NCI-H1436 treated with DMSO at 0.1 percent for 48 hours (cell line): ENCODE measurements at regions not wholly inside any gene's neighbourhood (a gene's known extent, or its start where the extent isn't known, plus 50 kb on each side); places are given as distances from the start of the nearest gene placed in this dataset.

Experiments used
- DNase-seq: peaks from one replicate; lab custom pipeline; 2025; lab: John Stamatoyannopoulos, UW

DNA sequence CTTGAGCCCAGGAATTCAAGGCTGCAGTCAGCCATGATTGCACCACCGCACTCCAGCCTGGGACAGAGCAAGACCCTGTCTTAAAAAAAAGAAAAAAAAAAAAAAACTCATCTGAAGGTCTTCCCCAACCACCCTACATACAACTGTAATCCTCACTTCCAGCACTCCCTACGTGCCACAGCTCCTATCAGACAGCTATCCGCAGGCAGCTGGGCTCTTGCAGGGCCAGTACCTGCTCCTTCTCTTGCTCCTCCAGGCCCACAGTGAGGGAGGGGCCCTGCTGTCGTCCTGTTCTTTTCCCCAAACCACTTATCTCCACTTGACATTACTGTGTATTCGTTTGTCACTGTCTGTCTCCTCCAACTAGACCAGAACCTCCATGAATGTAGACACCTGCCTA is 156.1 kb upstream of the NECTIN1 start:
- DNase-seq = no peak

DNA sequence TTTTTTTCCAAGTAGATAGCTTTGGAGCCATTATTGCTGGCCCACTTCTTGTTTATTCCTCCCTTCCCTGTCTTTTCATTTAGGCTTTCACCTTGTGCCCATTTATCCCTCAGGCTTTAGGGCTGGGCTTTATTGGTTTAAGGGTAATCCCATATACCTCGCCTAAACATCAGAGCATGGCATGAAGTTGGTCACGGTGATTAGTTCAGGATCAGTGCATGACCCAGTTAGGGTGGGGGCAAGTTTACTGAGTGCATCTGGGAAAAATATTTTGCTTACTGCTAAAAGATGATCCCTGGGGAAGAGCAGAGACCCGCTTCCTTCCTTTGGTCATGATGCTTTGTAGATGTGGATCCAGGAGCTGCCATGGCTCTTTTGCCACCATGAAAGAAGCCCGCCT is 153.3 kb upstream of the NECTIN1 start:
- DNase-seq = no peak

DNA sequence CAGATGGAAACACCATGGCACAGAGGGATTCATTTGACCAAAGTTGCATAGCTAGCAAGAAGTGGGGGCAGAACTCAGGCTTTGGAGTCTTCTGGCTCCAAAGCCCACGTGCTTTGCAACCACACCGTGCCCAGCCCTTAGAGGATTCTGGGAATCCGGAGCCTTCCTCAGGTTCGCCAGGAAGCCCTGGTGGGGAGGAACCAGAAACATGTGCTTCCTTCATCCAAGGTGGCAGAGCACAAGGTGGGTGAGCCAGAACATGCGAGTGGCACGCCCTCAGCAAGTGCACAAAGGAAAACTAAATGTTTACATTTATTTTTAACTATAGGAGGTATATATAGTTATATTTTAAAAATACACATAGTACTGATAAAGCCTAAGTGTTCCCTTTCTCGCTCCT is 151.9 kb upstream of the NECTIN1 start:
- no peak for DNase-seq

DNA sequence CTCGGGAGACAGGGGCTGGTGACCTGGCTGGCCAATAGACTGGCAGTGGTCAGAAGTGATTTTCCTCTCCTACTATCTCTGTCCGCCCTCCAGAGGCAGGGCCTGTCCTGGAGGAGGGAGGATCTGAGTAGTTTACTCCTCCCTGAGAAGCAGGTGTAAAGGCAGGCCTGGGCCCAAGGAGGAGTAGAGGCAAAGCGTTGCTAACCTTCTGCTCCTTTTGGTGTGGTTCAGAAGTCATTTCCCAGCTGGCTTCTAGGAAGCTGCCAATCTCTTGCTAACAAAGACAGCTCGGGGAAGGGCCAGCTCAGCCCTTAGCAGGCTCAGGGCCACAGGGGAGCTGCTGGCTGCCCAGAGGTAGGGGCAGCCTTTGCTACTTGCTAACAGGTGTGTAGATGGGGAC is 151.1 kb upstream of the NECTIN1 start:
- no peak for DNase-seq

DNA sequence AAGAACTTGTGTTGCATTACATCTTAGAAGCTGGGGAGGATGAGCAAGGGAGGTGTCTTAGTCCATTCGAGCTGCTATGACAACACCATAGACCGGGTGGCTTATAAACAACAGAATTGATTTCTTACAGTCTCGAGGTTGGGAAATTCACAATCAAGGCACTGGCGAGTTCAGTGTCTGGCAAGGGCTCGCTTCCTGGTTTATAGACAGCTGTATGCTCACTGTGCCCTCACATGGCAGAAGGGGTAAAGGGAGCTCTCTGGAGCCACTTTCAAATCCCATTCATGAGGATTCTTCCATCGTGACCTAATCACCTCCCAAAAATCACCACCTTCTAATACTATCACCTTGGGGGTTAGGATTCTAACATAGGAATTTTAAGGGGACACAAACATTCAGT is 150.0 kb upstream of the NECTIN1 start:
- DNase-seq = no peak

DNA sequence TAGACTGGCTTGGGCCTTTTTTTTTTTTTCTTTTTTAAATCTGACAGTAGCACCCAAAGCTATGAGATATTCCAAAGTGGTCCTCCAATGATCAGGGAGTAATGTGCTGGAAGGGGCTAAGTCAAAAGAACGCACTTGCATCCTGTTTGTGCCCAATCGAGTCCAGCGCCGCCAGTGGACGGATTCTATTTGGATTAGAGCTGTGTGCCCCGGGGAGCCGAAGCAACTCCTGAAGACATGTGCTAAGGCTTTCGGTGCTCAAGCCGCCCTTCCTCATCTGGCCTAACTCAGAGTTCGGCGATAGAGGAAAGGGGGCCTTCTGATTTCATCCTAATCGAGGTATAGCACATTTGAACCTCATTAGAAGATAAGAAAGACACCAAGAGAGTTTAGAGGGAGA is 147.8 kb upstream of the NECTIN1 start:
- DNase-seq = no peak

DNA sequence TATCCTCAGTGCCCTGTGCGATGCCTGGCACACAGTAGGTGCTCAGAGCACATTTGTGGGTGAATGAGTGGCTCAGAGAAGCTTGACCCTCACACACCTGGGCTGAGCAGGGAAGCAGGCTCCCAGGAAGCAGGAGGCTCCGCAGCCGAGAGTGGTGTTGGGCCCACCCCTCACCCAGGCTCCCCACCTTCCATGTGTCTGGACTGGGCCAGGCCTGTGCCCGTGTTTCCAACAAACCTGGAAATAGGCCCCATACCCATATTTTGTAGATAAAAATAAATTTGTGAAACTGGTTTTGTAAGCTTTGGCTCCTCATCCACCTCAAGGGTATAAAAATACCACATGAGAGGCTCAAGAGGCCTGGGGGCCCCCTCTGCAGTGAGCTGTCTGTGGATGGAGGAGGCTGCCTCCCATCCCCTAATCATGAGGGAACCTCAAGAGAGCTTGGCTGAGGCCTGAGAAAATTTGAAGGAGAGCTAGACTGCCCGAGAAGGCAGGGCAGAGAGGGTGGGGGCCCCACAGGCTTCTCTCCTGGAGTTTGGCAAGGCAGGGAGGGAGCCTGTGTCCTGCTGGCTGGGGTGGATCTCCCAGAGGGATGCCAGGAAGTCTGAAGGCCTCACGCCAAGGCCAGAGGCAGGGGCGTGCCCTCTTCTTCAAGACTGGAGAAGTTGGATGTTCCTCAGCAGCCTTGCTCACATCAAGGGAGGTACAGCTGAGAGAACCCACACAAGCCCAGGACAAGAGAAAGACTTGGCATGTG is 147.0 kb upstream of the NECTIN1 start:
- DNase-seq = no peak

DNA sequence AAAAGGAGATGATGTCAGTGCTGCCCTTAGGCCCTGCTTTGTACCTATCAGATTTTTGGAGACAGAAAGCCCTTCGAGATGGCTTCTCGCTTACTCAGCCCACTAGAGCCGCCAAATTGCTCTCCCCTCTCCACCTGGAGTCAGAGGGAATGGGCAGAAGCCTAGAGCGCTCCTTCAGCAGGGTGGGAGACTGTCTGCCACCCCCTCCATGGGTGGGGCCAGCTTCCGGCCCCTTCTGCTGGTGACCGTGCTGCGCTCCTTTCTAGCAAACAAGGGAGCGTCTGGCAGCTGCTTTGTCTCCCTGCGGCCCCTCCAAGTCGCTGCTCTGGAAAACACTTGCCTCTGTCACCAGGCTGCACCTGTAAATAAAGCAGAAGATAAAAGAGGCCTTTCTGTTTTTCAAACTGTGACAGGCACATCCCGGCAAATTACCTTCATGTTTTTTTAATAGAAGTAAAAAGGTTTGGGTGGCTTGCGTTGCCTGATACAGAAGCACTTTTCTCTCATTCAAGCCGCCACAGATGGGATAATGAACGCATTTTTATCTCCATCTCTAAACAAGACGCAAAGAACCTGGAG is 145.7 kb upstream of the NECTIN1 start:
- DNase-seq = no peak

DNA sequence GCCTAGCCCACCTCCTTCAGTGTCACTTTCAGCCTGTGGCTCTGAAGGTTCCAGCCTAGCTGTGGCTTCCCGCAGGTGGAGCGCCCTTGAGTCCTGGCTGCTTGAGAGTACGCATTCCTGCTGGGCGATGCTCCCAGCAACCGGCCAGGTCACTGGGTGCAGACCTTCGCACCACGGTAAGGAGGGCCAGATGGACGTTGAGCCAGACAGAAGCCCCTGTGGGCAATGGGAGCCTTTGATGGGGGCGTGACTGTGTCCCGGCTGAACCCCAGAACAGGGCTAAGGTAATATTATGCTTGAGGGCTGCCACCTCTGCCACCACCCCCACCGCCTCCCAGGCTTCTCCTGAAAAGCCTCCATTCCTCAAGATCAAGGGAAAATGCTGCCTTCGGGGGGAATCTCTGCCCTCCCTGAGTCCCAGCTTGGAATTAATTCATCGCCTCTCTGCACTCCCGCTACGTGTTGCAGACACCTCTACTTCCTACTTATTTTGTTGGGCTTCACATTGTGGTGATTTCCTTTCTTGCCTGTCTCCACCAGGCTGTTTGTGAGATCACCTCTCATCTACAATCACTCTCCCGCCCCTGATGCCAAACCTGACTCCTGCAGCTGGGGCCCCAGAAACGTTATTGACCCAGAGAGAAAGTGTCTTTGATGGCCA is 144.9 kb upstream of the NECTIN1 start:
- no peak for DNase-seq

DNA sequence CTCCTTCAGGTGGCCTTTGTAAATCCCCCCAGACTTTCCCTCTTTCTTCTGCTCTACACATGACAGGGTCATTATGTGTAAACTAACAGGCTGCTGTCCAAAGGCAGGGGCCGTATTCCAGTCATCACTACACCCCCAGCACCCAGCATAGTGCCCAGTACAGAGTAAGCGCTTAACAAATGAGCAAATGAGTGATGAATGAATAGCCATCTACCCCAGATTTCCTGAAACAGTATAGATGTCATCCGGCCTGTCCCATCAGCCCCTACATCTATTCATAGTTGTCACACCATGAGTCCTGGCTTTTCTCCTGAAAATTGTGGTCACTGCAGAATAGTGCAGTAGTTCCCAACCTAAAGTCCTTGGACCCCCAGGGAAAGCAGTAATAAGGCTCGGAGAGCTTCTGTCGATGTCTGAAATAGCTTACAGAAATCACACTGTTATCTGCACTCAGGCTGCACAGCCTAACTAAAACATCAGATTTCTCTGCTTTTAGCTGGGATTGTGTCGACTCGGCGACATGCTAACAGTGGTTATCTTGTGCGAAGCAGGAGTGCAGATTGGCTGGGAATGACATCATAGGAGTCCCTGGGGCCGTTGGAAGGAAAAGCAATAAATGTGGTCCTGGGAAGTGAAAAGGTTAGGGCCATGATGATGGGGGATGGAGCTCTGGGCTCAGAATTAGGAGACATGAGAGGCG is 143.8 kb upstream of the NECTIN1 start:
- DNase-seq = no peak

DNA sequence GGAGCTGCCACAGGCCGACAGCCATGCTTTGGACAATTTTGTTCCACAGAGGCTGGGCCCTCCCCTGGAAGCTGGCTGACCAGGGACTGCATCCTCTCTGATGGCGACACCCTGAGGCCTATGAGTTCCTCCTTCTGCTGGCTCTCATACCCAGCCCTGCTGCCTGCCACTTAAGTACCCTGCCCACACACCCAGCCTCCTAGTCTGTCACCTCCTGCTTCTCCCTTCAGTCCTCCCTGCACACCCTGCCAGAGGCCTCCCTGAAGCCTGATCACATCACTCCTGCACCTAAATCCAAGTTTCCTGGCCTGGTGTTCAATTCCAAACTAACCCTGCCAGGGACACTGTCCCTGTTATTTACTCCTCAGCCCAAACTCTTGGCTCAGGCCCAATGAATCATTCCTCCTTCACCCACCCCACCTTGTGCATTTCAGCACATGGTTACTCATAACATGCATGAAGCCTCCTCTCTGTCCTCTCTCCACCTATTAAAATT is 136.7 kb upstream of the NECTIN1 start:
- no peak for DNase-seq

DNA sequence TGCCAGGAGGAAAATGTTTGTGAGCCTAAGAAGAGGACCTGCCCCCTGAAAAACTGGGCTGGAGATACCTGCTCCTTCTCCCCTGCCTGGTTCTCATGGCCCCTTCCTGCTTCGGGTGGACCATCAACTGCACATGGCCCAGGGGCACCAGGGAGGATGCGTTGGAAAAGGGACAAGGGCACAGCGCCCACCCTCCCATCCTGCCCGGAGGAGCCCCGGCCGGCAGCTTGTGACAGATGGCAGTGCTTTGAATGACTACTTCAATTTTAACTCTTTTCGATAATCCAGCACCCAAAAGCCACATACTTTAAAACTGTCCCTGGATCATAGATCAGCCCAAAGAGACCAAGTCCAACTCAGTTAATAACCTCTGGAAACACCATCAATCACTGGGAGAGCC is 135.8 kb upstream of the NECTIN1 start:
- DNase-seq = no peak

DNA sequence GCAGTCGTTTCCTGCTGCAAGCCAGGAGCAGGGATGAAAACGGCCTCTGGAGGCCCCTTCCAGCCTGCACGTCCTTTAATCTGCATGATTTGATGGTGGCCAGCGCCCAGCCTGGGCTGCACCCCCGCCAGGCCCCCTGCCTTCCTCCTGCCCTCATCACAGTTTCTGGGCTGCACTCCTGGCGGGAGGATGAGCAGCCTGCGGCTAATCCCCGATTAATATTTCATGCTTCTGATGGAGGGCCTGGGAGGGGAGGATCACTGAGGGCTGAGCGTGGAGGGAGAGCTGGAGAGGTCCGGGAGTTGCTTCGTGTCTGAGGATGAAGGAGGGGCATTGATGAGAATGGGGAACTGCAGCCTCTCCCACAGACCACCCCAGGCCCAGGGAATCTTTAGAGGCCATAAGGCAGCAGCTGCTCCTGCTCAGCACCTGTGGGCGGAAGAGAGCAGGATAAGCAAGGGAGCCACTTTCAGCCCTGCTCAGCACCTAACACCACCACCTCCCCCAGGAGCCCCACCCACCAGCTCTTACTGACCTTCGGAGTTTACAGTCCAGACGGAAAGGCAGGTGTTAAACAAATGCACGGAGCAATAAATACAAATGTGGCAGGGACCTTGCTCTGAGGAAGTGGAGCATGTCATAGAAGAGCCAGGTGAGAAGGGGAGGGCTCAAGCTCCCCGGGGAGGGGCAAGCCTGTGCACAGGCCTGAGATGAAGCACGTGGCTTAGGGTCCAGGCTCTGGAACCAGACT is 135.0 kb upstream of the NECTIN1 start:
- DNase-seq = no peak

DNA sequence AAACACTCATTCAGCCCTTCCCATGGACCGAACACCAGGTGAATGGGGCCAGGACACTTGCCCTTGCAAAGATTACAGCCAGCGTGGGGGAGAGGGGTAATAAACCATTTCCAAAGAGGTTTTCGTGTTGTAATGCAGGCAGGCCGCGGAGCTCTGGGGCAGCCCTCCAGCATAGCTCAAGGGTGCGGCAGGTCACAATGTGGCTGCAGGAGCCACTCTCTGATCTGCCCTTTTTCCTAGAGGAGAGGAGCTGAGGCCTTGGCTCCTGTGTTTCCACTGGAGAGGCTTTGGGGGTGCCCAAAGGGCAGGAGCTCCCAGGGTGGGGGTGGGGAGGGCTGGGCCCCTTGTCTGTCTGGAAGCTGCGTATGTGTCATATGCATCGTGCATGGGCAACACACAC is 134.2 kb upstream of the NECTIN1 start:
- DNase-seq = no peak

DNA sequence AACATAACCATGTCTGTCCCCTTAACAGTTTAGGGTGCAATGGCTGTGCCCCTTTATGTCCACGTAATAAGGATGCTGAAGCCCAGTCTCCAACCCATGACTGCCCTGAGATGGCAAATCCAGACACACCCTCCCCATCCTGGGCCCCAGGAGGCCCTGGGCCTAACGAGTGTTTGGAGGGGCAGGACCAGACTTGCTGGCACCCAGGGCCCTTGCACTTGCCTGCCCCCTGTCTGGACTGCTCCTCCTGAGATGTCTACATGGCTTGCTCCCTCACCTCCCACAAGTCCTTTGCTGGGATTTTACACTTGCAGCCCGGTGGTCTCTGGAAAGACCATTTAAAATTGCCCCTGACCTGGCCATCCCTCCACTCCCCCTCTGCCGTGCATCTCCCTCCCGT is 132.2 kb upstream of the NECTIN1 start:
- no peak for DNase-seq

DNA sequence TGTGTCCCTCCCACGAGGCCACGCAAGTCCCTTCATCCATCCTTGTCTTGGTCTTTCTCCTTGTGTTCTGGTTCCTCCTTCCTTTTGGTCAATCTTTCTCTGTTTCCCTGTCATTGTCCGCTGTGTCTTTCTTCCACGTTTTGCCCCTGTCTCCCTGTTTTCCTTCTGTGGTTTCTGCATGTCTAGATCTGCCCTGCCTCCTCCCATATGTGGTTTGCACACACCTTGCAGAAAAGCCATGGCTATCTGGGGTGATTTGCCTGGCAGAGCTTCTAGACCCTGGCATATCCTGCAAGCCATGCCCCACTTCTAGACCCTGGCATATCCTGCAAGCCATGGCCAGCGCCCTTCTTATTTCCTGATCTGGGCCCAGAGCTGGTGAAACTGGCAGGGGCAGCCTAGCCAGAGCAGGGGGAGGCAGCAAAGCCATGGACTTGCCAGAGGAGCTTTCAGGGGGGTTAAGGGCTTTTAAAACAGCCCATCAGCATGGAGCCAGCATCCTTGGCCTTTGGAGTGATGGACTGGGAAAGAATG is 131.6 kb upstream of the NECTIN1 start:
- DNase-seq = no peak

DNA sequence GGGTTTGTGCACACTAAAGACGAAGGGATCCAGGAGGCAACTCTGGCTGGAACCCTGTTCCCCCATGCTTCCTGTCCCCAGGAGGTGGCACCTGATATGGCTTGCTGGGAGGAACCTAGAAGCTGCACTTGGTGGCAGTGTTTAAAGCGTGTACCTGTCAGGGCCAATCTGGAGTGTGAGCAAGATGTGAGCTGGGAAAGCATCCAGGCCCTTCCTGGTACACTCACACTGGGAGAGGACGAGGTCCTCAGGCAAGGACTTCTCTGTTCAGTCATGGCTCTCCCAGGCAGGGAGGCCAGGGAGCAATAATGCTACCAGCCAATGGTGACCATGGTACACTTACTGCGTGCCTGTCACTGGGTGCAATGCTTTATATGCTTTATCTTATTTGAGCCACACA is 130.7 kb upstream of the NECTIN1 start:
- DNase-seq = no peak

DNA sequence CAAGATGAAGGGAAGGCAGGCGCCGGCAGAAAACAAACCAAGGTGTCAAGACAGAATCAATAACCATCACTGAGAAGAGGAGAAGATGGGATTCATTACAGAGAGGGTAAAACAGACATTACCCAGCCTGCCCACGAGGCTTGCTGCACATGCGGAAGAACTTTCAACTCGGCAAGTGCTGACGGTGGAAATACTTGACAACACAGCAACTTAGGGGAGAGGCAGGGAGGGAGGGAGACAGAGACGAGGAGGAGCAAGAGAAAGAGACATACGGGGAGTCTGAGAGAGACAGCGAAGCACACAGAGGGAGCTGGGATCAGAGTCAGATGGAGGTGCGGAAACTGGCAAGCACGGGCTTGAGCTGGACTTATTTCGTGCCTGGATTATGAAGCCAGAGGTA is 129.3 kb upstream of the NECTIN1 start:
- no peak for DNase-seq

DNA sequence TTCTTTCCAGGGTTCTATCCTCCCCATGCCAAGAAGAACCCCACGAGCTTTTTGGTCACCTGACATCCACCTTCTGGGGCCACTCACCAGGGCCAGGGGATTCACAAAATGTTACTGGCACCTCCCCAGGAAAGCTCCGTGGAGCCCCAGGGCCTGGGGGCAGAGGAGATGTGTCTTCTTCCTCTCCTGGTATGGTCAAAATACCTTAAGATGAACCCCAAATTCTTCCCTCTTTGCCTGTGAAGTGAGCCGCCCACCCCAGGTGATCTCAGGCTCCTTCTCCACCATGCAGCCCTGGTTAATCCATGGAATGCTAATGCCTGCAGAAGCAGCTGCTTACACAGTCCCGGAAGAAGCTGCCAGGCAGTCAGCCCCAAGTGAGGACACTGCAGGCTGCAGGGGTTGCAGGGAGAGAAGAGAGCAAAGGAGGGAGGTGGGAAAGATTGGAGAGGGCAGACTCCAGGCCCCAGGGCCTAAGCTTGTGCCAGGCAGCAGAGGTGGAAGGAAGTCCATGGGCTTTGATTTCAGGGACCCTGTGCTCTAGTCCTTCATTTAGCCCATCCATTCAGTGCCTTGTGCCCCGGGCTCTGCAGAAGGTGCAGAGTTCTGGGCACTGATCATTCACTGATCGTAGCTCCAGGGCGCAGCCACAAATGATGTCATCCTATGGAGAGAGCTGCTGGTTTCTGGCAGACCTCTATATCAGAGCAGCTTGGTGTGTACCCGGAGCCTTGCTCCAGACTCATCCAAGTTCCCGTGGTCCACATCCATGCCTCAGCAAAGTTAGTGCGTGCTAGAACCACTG is 127.9 kb upstream of the NECTIN1 start:
- no peak for DNase-seq

DNA sequence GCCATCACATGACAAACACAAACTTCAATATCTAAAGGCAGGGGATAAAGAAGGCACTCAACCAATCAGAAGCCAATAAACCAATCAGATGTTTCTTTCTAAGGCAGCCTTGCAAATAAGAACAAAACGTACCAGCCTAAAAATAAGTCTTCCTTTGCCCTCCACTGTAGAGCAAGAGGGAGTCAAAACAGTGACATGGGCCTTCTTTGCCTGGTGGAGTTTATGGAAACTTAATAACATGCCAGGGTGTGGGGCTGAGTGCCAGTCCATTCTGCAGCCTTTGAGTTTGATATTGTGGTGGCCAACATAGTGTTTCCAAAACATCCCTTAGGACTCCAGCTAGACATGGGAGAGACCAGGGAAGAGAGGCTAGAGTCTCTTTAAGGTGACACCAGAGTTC is 126.1 kb upstream of the NECTIN1 start:
- no peak for DNase-seq

DNA sequence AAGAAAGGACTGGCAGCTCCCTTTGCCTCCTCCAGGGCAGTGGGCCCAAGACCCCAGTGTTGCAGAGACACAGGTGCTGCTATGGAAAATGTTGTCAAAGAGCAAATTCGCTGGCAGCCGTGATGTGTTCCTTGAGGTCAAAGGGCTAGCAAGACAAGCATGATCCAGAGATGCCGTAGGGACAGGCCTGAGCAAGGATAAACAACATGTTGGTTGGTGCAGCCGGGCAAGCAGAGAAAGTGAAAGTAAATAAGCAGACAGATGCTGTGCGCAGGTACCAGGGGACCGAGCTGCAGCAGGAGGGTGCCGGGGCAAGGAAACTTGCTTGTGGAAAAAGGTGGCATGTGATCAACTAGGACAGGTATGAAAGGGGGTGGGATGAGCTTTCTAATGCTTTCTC is 125.5 kb upstream of the NECTIN1 start:
- DNase-seq = no peak
